Activated naive CD8-positive, alpha-beta T cell treated with anti-CD3 and anti-CD28 coated beads, Interleukin-2, amount 10 ng/mL, durations not matched to agents 7 days and 5 days (primary cell): ENCODE measurements at regions not wholly inside any gene's neighbourhood (a gene's known extent, or its start where the extent isn't known, plus 50 kb on each side); places are given as distances from the start of the nearest gene placed in this dataset.

Experiments used
- ATAC-seq: fragments of 150-1000 bp; cut with Tn5 transposase; one replicate; pipeline ENCODE4 v1.10.0; 2021; ENCODE audit warnings: low read depth, moderate library complexity
- POLR2A ChIA-PET: fragments of 350-600 bp; sonication (Branson Sonifier 250); formaldehyde crosslinking; loops from one replicate; lab custom pipeline; 2021; ENCODE audit warnings: antibody characterized with exemption; lab: Charles Lee
- DNase-seq: peaks from one replicate; pipeline ENCODE4 v3.0.0; 2021
- H3K27ac Mint-ChIP-seq: one replicate; pipeline ENCODE4 v1.8.0; 2022; ENCODE audit warnings: mild to moderate bottlenecking, mixed read lengths
- H3K27me3 Mint-ChIP-seq: one replicate; pipeline ENCODE4 v1.8.0; 2022; ENCODE audit warnings: mild to moderate bottlenecking, moderate library complexity, mixed read lengths
- H3K36me3 Mint-ChIP-seq: one replicate; pipeline ENCODE4 v1.8.0; 2021; ENCODE audit warnings: mild to moderate bottlenecking, mixed read lengths
- H3K4me1 Mint-ChIP-seq: one replicate; pipeline ENCODE4 v1.8.0; 2021; ENCODE audit warnings: mixed read lengths
- H3K4me3 Mint-ChIP-seq: one replicate; pipeline ENCODE4 v1.8.0; 2022; ENCODE audit warnings: mild to moderate bottlenecking, moderate library complexity, mixed read lengths
- H3K9me3 Mint-ChIP-seq: one replicate; pipeline ENCODE4 v1.8.0; 2021; ENCODE audit warnings: mixed read lengths

GRCh38 chr5:42360056-42360455 is 63.2 kb upstream of the GHR start:
- no peaks in the 10 kb centered on the region for H3K36me3 Mint-ChIP-seq
- no peak overlapping the region for H3K27ac Mint-ChIP-seq
- no peaks in the 10 kb centered on the region for H3K4me1 Mint-ChIP-seq
- ATAC-seq (no peak), DNase-seq (no peak)
- POLR2A ChIA-PET = no interaction called here
- no peaks in the 10 kb centered on the region for H3K9me3 Mint-ChIP-seq
- no peak overlapping the region for H3K4me3 Mint-ChIP-seq
- no peaks in the 10 kb centered on the region for H3K27me3 Mint-ChIP-seq

- ATAC-seq (no peak), DNase-seq (no peak)
- Mint-ChIP-seq H3K4me1 (no peaks in the 10 kb centered on the region), H3K36me3 (no peaks in the 10 kb centered on the region), H3K4me3 (no peak overlapping the region), H3K27ac (no peak overlapping the region), H3K9me3 (no peaks in the 10 kb centered on the region), H3K27me3 (no peaks in the 10 kb centered on the region)
- POLR2A ChIA-PET = no interaction called here
Measured at GRCh38 chr5:42360616-42361314, 62.5 kb upstream of the GHR start.

- Mint-ChIP-seq H3K27me3 (no peaks in the 10 kb centered on the region), H3K4me3 (no peak overlapping the region), H3K9me3 (no peaks in the 10 kb centered on the region), H3K4me1 (no peaks in the 10 kb centered on the region), H3K27ac (no peak overlapping the region), H3K36me3 (no peaks in the 10 kb centered on the region)
- no peak for ATAC-seq
- DNase-seq = no peak
- POLR2A ChIA-PET = no interaction called here
Measured at GRCh38 chr5:42361315-42361688, 61.9 kb upstream of the GHR start.

- Mint-ChIP-seq H3K36me3 (no peaks in the 10 kb centered on the region), H3K9me3 (no peaks in the 10 kb centered on the region), H3K27ac (no peak overlapping the region), H3K4me1 (no peaks in the 10 kb centered on the region), H3K27me3 (no peaks in the 10 kb centered on the region), H3K4me3 (no peak overlapping the region)
- POLR2A ChIA-PET = no interaction called here
- DNase-seq = no peak
- no peak for ATAC-seq
Measured at GRCh38 chr5:42366051-42366450, 57.2 kb upstream of the GHR start.
